Activated CD4-positive, alpha-beta T cell treated with anti-CD3 and anti-CD28 coated beads, Interleukin-2, amount 50 U/mL, for 48 hours (primary cell): ENCODE measurements at regions not wholly inside any gene's neighbourhood (a gene's known extent, or its start where the extent isn't known, plus 50 kb on each side); places are given as distances from the start of the nearest gene placed in this dataset.
A peak's percentile ranks its signal among the peaks of the same experiment; 100 is the strongest.
"Not testable (repeated sequence)": the region's sequence is repeated elsewhere in the genome, so short reads cannot be mapped to it uniquely, and the experiment has no call there.

ENCODE experiments used
- DNase-seq, 2 experiments: peaks; one replicate each; pipeline ENCODE4 v3.0.0-alpha.2; 2020

- no peak for DNase-seq
These were observed 315.1 kb downstream of the HHIPL2 start for GRCh38 chr1:222232842-222233241.

- no peak for DNase-seq
These were observed 318.1 kb downstream of the HHIPL2 start for GRCh38 chr1:222229672-222230312.

GRCh38 chr1:222225316-222225691, 322.6 kb downstream of the HHIPL2 start:
- no peak for DNase-seq

- DNase-seq = no peak
These were observed 323.1 kb downstream of the HHIPL2 start for GRCh38 chr1:222224636-222225315.

- no peak for DNase-seq
These were observed 323.7 kb downstream of the HHIPL2 start for GRCh38 chr1:222224156-222224555.

- DNase-seq = no peak
These were observed 324.9 kb downstream of the HHIPL2 start for GRCh38 chr1:222223010-222223409.

- no peak for DNase-seq
These were observed 331.6 kb downstream of the HHIPL2 start for GRCh38 chr1:222216255-222216754.

- no peak for DNase-seq
These were observed 337.1 kb downstream of the HHIPL2 start for GRCh38 chr1:222210776-222211175.

- DNase-seq = no peak
These were observed 343.4 kb downstream of the HHIPL2 start for GRCh38 chr1:222204475-222204874.

GRCh38 chr1:222202831-222203230, 345.1 kb downstream of the HHIPL2 start:
- no peak for DNase-seq

GRCh38 chr1:222196736-222197135, 351.2 kb downstream of the HHIPL2 start:
- no peak for DNase-seq

- no peak for DNase-seq
These were observed 351.6 kb downstream of the HHIPL2 start for GRCh38 chr1:222196288-222196687.

- DNase-seq = no peak
These were observed 352.0 kb downstream of the HHIPL2 start for GRCh38 chr1:222195857-222196256.

- no peak for DNase-seq
These were observed 358.7 kb downstream of the HHIPL2 start for GRCh38 chr1:222189218-222189617.

GRCh38 chr1:222187566-222188332, 360.2 kb downstream of the HHIPL2 start:
- no peak for DNase-seq

- no peak for DNase-seq
These were observed 365.3 kb downstream of the HHIPL2 start for GRCh38 chr1:222182641-222183040.

- no peak for DNase-seq
These were observed 366.7 kb downstream of the HHIPL2 start for GRCh38 chr1:222181191-222181590.

GRCh38 chr1:222177496-222177895, 370.4 kb downstream of the HHIPL2 start:
- not testable (repeated sequence) for DNase-seq

- DNase-seq = no peak
These were observed 376.9 kb downstream of the HHIPL2 start for GRCh38 chr1:222171005-222171404.

- DNase-seq = no peak
These were observed 379.3 kb downstream of the HHIPL2 start for GRCh38 chr1:222168621-222169020.

- DNase-seq = no peak
These were observed 380.0 kb downstream of the HHIPL2 start for GRCh38 chr1:222167896-222168295.

GRCh38 chr1:222167111-222167510, 380.8 kb downstream of the HHIPL2 start:
- peak; percentile 11 to 24 for DNase-seq

- DNase-seq = no peak
These were observed 382.3 kb downstream of the HHIPL2 start for GRCh38 chr1:222165629-222166028.

- no peak for DNase-seq
These were observed 384.0 kb downstream of the HHIPL2 start for GRCh38 chr1:222163895-222164294.
